HG02798 (cell line): ENCODE measurements at regions not wholly inside any gene's neighbourhood (a gene's known extent, or its start where the extent isn't known, plus 50 kb on each side); places are given as distances from the start of the nearest gene placed in this dataset.
"Not testable (repeated sequence)": the region's sequence is repeated elsewhere in the genome, so short reads cannot be mapped to it uniquely, and the experiment has no call there.

Source experiments
- ATAC-seq: cut with Tn5 transposase; IDR thresholded peaks from one replicate; pipeline ENCODE4 v1.9.1; 2021; ENCODE audit warnings: mild to moderate bottlenecking; ENCODE audit not compliant: unreplicated experiment, poor library complexity

- ATAC-seq = not testable (repeated sequence)
Observed at GRCh38 chr7:94808673-94809072, 98.7 kb upstream of the PPP1R9A start.

- no peak for ATAC-seq
Observed at GRCh38 chr7:94810496-94810895, 96.9 kb upstream of the PPP1R9A start.

- no peak for ATAC-seq
Observed at GRCh38 chr7:94813917-94814316, 93.5 kb upstream of the PPP1R9A start.

GRCh38 chr7:94823947-94824346, 83.4 kb upstream of the PPP1R9A start:
- ATAC-seq = no peak

DNA sequence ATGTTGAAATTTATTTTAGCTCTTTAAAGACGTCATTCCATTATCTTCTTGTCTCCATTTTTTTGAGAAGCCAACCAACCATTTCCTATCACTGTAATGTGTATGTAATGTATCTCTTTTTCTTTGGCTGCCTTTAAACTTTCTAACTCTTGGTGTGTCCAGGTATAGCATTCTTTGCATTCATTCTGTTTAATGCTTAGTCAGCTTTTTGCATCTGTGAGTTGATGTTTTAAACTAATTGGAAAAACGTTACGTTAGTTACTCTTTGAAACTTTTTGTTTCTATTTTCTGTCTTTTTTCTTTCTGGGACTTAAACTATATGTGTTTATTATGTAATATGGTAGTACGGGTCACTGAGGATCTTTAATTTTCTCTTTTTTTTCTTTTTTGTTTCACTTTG, 77.4 kb upstream of the PPP1R9A start:
- no peak for ATAC-seq

GRCh38 chr7:94832051-94832450, 75.3 kb upstream of the PPP1R9A start:
- ATAC-seq = no peak

DNA sequence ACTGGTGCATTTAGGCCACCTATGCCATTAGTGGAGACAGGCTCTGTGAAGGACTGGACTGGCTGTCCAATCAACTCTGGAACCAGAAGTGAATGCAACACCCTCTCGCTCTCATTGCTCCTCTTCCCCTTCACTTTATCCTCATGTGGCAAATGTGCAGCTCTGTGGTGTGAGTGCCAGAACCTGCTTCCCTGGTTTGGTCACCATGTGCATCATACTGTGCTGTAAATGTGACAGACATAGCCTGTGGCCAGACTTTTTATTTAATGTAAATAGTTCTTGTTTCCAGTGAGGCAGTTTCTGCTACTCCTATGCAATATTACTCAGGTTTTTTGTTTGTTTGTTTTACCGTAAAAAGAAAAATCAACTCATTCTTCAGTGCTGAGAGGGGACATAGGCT, 73.0 kb upstream of the PPP1R9A start:
- no peak for ATAC-seq

- ATAC-seq = no peak
Observed at GRCh38 chr7:94838717-94839116, 68.7 kb upstream of the PPP1R9A start.

DNA sequence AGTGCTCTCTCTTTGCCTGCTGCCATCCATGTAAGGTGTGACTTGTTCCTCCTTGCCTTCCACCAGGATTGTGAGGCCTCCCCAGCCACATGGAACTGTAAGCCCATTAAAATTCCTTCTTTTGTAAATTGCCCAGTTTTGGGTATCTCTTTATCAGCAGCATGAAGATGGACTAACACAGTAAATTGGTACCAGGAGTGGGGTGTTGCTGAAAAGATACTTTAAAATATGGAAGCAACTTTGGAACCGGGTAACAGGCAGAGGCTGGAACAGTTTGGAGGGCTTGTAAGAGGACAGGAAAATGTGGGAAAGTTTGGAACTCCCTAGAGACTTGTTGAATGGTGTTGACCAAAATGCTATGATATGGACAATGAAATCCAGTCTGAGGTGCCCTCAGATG, 63.8 kb upstream of the PPP1R9A start:
- no peak for ATAC-seq

DNA sequence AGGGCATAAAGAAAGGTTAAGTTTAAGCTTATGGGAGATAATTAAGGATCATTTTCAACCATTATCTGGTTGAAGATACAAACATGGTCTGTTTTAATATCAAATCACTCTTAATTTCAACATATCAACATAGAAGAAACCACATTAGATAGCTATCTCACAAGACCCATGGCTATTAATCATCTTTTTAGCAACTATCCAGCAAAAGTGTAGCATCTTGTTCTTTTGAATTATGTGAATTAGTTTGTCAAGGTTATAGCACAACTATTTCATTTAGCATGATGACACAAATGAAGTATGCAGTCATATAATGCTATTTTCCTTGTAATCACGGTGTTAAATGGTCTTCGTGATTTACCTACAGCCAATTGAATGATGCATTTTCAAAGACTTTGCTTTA, 58.9 kb upstream of the PPP1R9A start:
- ATAC-seq = no peak

GRCh38 chr7:94848992-94849576, 58.3 kb upstream of the PPP1R9A start:
- ATAC-seq = no peak

DNA sequence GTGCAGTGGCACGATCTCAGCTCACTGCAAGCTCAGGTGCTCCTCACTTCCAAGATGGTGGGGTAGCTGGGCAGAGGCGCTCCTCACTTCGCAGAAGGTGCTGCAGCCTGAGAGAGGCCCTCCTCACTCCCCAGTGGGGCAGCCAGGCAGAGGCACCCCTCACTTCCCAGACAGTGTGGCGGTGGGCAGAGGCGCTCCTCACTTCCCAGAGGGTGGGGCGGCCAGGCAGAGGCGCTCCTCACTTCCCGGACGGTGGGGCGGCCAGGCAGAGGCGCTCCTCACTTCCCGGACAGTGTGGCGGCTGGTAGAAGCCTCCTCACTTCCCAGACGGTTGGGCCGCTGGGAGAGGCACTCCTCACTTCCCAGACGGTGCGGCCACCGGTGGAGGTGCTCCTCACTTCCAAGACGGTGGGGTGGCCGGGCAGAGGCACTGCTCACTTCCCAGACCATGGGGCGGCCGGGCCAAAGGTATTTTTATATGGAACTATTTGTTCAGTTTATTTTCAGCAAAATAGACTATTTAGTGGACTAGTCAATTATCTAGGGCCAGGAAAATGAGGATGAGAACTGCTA, 57.7 kb upstream of the PPP1R9A start:
- no peak for ATAC-seq

DNA sequence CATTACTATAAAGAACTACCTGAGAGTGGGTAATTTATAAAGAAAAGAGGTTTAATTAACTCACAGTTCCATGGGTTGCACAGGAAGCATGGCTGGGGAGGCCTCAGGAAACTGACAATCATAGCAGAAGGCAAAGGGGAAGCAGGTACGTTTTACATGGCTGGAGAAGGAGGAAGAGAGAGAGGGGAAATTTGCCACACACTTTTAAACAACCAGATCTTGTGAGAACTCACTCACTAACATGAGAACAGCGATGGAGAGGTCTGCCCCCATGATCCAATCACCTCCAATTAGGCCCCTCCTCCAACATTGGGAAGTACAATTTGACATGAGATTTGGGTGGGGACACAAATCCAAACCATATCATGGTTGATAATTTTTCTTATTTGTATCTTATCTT, 51.8 kb upstream of the PPP1R9A start:
- ATAC-seq = no peak

- no peak for ATAC-seq
Observed at GRCh38 chr7:94856643-94857042, 50.8 kb upstream of the PPP1R9A start.
